HEK293 (cell line): ENCODE measurements at regions not wholly inside any gene's neighbourhood (a gene's known extent, or its start where the extent isn't known, plus 50 kb on each side); places are given as distances from the start of the nearest gene placed in this dataset.

ENCODE experiments used
- CTCF ChIA-PET: fragments of 350-600 bp; formaldehyde crosslinking; extraction: SDS; loops from one replicate; lab custom pipeline; 2021; ENCODE audit warnings: antibody characterized with exemption; lab: Yijun Ruan, JAX
- POLR2A ChIA-PET: fragments of 300-600 bp; formaldehyde crosslinking; extraction: SDS; loops from one replicate; lab custom pipeline; 2020; ENCODE audit warnings: antibody characterized with exemption, inconsistent platforms; lab: Yijun Ruan, JAX
- H3K27ac ChIP-seq: fragments of 200-500 bp; sonication (Bioruptor generic); 2 replicates; pipeline ENCODE4 v1.5.1; 2014; ENCODE audit warnings: low read depth, low read length, control low read depth, inconsistent platforms; ENCODE audit errors: extremely low read depth
- H3K36me3 ChIP-seq, 2 experiments: fragments of 200-500 bp in 1 of 2; sonication (Bioruptor generic) in 1 of 2; 1 replicate in 1 of 2; 2 replicates in 1 of 2; pipeline ENCODE4 v1.5.1; 2014 to 2017; ENCODE audit warnings: inconsistent platforms in 2 of 2, low read length in 2 of 2; ENCODE audit not compliant: control insufficient read depth in 2 of 2, insufficient read depth in 1 of 2
- H3K4me1 ChIP-seq: fragments of 200-500 bp; sonication (Bioruptor generic); 2 replicates; pipeline ENCODE4 v1.5.1; 2014; ENCODE audit warnings: mild to moderate bottlenecking, low read length, inconsistent platforms; ENCODE audit not compliant: control insufficient read depth, insufficient read depth
- H3K4me3 ChIP-seq: 2 replicates; pipeline ENCODE4 v1.5.1; 2011; ENCODE audit warnings: low read depth, mild to moderate bottlenecking, control low read depth, low read length, moderate library complexity
- H3K9me3 ChIP-seq: fragments of 200-500 bp; sonication (Bioruptor generic); 2 replicates; pipeline ENCODE4 v1.5.1; 2014; ENCODE audit warnings: low read depth, low read length, inconsistent platforms; ENCODE audit not compliant: control insufficient read depth, insufficient read depth
- FEZF1 ChIP-seq: fragments of 450-650 bp; formaldehyde crosslinking; IDR thresholded peaks from 2 replicates; pipeline ENCODE4 v1.5.1; 2016; ENCODE audit warnings: missing biosample characterization, missing genetic modification characterization
- GLIS1 ChIP-seq: fragments of 450-650 bp; formaldehyde crosslinking; IDR thresholded peaks from 2 replicates; pipeline ENCODE4 v1.5.1; 2016; ENCODE audit warnings: missing biosample characterization, missing genetic modification characterization
- KLF1 ChIP-seq: fragments of 450-650 bp; formaldehyde crosslinking; IDR thresholded peaks from 2 replicates; pipeline ENCODE4 v1.5.1; 2016; ENCODE audit warnings: missing biosample characterization, missing genetic modification characterization
- TRIM28 ChIP-seq: IDR thresholded peaks from 2 replicates; pipeline ENCODE4 v1.6.1; 2011; ENCODE audit warnings: low read length, control low read depth, borderline replicate concordance
- ZNF112 ChIP-seq: fragments of 450-650 bp; formaldehyde crosslinking; IDR thresholded peaks from 2 replicates; pipeline ENCODE4 v1.5.0; 2017; ENCODE audit warnings: missing biosample characterization, missing genetic modification characterization
- ZNF19 ChIP-seq: fragments of 450-650 bp; formaldehyde crosslinking; IDR thresholded peaks from 2 replicates; pipeline ENCODE4; 2016; ENCODE audit warnings: missing biosample characterization, missing genetic modification characterization, low read depth
- ZNF202 ChIP-seq: fragments of 450-650 bp; formaldehyde crosslinking; IDR thresholded peaks from 2 replicates; pipeline ENCODE4 v1.5.1; 2016; ENCODE audit warnings: missing biosample characterization, missing genetic modification characterization, borderline replicate concordance
- ZNF221 ChIP-seq: fragments of 450-650 bp; formaldehyde crosslinking; IDR thresholded peaks from 2 replicates; pipeline ENCODE4 v1.5.1; 2017; ENCODE audit warnings: missing biosample characterization, missing genetic modification characterization, borderline replicate concordance
- ZNF292 ChIP-seq: fragments of 450-650 bp; formaldehyde crosslinking; IDR thresholded peaks from 2 replicates; pipeline ENCODE4 v1.5.1; 2016; ENCODE audit warnings: low read depth, missing biosample characterization, missing genetic modification characterization, borderline replicate concordance
- ZNF416 ChIP-seq: fragments of 450-650 bp; formaldehyde crosslinking; IDR thresholded peaks from 2 replicates; pipeline ENCODE4 v1.5.1; 2016; ENCODE audit warnings: missing biosample characterization, missing genetic modification characterization
- ZNF433 ChIP-seq: fragments of 450-650 bp; formaldehyde crosslinking; IDR thresholded peaks from 2 replicates; pipeline ENCODE4 v1.5.1; 2016; ENCODE audit warnings: missing biosample characterization, missing genetic modification characterization, low read depth
- ZNF548 ChIP-seq: fragments of 450-650 bp; formaldehyde crosslinking; IDR thresholded peaks from 2 replicates; pipeline ENCODE4 v1.5.1; 2016; ENCODE audit warnings: missing biosample characterization, missing genetic modification characterization
- ZNF677 ChIP-seq: fragments of 450-650 bp; IDR thresholded peaks from 2 replicates; pipeline ENCODE4 v1.5.0; 2018; ENCODE audit warnings: missing biosample characterization, mild to moderate bottlenecking, missing genetic modification characterization, moderate library complexity
- TF ChIP-seq, protein P1 (sequence below): fragments of 450-650 bp; formaldehyde crosslinking; conservative IDR thresholded peaks from 2 replicates; pipeline ENCODE4 v1.5.1; 2016; ENCODE audit warnings: low read depth, missing biosample characterization, missing genetic modification characterization
- TF ChIP-seq, protein P2 (sequence below): fragments of 450-650 bp; formaldehyde crosslinking; IDR thresholded peaks from 2 replicates; pipeline ENCODE4 v1.5.1; 2016; ENCODE audit warnings: missing biosample characterization, missing genetic modification characterization
- TF ChIP-seq, protein P3 (sequence below): fragments of 450-650 bp; formaldehyde crosslinking; IDR thresholded peaks from 2 replicates; pipeline ENCODE4 v1.5.1; 2016; ENCODE audit warnings: missing biosample characterization, missing genetic modification characterization
- TF ChIP-seq, protein P4 (sequence below): fragments of 450-650 bp; formaldehyde crosslinking; IDR thresholded peaks from 2 replicates; pipeline ENCODE4 v1.5.1; 2016; ENCODE audit warnings: missing biosample characterization, missing genetic modification characterization

DNA sequence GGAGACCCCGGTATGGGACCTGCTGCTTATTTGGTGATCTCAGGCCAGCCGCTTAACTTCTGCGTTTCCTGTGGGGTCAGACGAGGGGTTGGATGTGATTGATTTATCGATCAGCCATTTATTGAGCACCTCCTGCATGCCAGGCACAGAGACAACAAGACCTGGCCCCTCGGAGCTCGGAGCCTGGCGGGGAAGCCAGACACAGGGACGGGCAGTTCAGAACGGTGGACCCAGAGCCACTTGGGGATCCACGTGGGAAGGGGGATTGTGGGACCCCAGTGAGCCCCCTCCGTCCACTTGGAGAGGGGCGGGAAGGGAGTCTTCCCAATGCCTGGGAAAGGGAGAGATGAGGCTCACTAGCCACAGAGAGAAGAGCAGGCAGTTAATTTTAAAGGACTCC, 84.7 kb upstream of the CIBAR2 start (continued):
- no peak for TF ChIP-seq ZNF19 (tag by site-specific recombination)

DNA sequence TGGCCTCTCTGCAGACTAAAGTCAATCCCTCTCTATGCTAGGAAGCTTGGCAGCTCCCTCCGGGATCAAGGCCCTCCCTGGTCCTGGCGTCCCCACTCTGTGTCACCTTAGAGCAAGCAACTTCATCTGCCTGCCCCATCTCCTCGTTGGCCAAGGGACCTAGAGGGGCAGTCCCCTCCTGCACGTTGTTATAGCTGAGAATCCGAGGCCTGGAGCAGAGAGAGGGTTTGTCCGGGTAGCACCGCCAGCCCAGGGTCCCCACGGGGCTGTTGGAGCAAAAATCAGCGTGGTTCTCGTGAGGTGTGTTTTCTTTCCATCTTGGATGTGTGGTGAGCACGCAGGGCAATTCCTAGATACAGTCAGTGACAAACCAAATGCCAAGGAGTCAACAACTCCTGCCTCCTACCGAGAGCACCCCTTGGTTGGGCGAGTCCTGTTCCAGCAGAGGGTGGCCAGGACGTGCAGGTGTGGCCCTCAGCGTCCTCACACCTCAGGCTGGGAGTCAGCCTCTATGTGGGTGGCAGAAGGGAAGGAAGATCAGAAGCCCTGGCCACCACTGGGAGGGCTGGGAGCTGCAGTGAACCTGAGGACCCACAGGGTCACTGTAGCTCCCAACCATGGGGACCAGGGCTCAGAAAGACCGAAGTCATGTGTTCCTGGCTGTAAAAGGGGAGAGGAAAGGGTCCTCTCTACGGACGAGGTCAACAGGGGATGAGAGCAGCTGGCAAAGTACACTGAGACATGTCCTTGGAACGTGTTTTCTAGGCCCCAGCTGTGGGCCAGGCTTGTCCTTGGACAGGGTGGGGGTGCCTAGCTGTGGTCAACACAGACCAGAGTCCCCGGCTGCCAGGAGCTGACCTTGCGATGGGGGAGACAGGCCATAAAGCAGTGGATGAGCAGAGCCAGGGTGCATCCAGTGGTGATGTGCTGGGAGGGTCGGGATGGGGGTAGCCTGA, 85.6 kb upstream of the CIBAR2 start:
- Histone ChIP-seq H3K9me3 (no peaks in the 10 kb centered on the region), H3K4me3 (no peak overlapping the region), H3K27ac (no peak overlapping the region), H3K36me3 (peaks cover 0 to 5% of the 10 kb centered on the region in 2 experiments; a peak in 1 of 3 replicates), H3K4me1 (no peaks in the 10 kb centered on the region)
- TF ChIP-seq, protein P1, sequence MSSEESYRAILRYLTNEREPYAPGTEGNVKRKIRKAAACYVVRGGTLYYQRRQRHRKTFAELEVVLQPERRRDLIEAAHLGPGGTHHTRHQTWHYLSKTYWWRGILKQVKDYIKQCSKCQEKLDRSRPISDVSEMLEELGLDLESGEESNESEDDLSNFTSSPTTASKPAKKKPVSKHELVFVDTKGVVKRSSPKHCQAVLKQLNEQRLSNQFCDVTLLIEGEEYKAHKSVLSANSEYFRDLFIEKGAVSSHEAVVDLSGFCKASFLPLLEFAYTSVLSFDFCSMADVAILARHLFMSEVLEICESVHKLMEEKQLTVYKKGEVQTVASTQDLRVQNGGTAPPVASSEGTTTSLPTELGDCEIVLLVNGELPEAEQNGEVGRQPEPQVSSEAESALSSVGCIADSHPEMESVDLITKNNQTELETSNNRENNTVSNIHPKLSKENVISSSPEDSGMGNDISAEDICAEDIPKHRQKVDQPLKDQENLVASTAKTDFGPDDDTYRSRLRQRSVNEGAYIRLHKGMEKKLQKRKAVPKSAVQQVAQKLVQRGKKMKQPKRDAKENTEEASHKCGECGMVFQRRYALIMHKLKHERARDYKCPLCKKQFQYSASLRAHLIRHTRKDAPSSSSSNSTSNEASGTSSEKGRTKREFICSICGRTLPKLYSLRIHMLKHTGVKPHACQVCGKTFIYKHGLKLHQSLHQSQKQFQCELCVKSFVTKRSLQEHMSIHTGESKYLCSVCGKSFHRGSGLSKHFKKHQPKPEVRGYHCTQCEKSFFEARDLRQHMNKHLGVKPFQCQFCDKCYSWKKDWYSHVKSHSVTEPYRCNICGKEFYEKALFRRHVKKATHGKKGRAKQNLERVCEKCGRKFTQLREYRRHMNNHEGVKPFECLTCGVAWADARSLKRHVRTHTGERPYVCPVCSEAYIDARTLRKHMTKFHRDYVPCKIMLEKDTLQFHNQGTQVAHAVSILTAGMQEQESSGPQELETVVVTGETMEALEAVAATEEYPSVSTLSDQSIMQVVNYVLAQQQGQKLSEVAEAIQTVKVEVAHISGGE, result no peak
- peak; percentile 88; the same call in 1 of the 2 replicates for TF ChIP-seq TRIM28
- TF ChIP-seq FEZF1, result no peak
- peak; percentile 15; the same call in 1 of the 2 replicates for TF ChIP-seq GLIS1 (tag by site-specific recombination)
- TF ChIP-seq, protein P2, sequence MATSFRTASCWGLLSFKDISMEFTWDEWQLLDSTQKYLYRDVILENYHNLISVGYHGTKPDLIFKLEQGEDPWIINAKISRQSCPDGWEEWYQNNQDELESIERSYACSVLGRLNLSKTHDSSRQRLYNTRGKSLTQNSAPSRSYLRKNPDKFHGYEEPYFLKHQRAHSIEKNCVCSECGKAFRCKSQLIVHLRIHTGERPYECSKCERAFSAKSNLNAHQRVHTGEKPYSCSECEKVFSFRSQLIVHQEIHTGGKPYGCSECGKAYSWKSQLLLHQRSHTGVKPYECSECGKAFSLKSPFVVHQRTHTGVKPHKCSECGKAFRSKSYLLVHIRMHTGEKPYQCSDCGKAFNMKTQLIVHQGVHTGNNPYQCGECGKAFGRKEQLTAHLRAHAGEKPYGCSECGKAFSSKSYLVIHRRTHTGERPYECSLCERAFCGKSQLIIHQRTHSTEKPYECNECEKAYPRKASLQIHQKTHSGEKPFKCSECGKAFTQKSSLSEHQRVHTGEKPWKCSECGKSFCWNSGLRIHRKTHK (tag by site-specific recombination), result no peak
- TF ChIP-seq, protein P3, sequence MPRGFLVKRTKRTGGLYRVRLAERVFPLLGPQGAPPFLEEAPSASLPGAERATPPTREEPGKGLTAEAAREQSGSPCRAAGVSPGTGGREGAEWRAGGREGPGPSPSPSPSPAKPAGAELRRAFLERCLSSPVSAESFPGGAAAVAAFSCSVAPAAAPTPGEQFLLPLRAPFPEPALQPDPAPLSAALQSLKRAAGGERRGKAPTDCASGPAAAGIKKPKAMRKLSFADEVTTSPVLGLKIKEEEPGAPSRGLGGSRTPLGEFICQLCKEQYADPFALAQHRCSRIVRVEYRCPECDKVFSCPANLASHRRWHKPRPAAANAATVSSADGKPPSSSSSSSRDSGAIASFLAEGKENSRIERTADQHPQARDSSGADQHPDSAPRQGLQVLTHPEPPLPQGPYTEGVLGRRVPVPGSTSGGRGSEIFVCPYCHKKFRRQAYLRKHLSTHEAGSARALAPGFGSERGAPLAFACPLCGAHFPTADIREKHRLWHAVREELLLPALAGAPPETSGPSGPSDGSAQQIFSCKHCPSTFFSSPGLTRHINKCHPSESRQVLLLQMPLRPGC (tag by site-specific recombination), result no peak
- ChIA-PET CTCF (interaction anchor here (0.6 to 1.4 kb wide), 2 partner anchors 83 to 130 kb away, joined by 3 to 4 read pairs; no protein-coding TSS in a partner anchor), POLR2A (no interaction called here)

DNA sequence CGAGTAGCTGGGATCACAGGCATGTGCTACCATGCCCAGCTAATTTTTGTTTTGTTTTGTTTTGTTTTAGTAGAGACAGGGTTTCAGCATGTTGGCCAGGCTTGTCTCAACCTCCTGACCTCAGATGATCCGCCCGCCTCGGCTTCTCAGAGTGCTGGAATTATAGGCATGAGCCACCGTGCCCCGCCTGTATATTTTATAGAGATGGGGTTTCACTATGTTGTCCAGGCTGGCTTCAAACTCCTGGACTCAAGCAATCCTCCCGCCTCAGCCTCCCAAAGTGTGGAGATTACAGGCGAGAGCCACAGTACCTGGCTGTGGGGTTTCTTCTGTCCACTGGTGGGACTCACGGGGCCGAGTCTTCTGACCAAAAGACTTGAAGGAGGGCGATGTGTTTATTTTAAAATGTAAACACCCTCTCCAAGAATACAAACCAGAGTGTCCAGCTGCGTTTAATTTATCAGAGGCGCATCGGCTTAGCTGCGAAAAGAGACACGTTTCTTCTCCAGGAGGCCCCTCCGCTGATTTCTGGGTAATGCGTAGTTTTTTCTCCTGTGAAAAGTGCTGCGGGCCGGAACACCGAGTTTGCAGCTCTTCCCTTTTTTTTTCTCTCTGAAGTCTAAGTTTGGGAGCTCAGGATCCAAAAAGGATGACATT, 86.9 kb upstream of the CIBAR2 start:
- Histone ChIP-seq H3K4me1 (no peaks in the 10 kb centered on the region), H3K27ac (no peak overlapping the region), H3K36me3 (peaks cover 0 to 5% of the 10 kb centered on the region in 2 experiments; a peak in 1 of 3 replicates), H3K4me3 (no peak overlapping the region), H3K9me3 (no peaks in the 10 kb centered on the region)
- CTCF ChIA-PET, result interaction anchor here (0.6 kb wide), 1 partner anchor 1822 kb away, joined by 3 read pairs; no protein-coding TSS in a partner anchor
- TF ChIP-seq KLF1 (tag by site-specific recombination) (peak; percentile 30; the same call in 1 of the 2 replicates), ZNF221 (tag by site-specific recombination) (no peak)
- POLR2A ChIA-PET, result no interaction called here

DNA sequence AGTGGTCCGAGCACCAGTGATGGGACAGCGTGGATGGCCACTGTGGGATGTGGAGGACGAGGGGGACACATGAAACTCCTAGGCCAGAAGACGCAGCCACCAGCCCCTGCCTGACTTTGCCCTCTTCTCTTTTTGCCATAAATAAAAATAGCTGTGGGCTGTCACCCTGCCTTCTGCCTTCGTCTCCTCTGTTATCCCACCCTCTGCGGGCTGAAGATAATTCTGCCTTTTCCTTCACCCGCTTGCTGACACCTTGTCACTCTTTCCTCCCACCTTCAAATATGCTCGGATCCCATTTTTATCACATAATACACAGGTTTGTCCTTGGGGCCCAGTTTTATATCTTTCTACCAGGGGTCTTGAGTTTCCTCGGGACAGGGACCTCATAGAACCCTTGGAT, 87.6 kb upstream of the CIBAR2 start:
- no peaks in the 10 kb centered on the region for H3K4me1 ChIP-seq
- ChIA-PET CTCF (interaction anchor here (0.6 kb wide), 1 partner anchor 1822 kb away, joined by 3 read pairs; no protein-coding TSS in a partner anchor), POLR2A (no interaction called here)
- TF ChIP-seq, protein P4, sequence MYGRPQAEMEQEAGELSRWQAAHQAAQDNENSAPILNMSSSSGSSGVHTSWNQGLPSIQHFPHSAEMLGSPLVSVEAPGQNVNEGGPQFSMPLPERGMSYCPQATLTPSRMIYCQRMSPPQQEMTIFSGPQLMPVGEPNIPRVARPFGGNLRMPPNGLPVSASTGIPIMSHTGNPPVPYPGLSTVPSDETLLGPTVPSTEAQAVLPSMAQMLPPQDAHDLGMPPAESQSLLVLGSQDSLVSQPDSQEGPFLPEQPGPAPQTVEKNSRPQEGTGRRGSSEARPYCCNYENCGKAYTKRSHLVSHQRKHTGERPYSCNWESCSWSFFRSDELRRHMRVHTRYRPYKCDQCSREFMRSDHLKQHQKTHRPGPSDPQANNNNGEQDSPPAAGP, result no peak
- TF ChIP-seq ZNF677 (tag by site-specific recombination) (no peak), ZNF416 (tag by site-specific recombination) (no peak), ZNF548 (tag by site-specific recombination) (no peak), ZNF292 (no peak), ZNF202 (tag by site-specific recombination) (no peak), ZNF19 (tag by site-specific recombination) (no peak), ZNF433 (no peak), ZNF112 (no peak)

More for the DNA sequence above, 87.6 kb upstream of the CIBAR2 start:
- Histone ChIP-seq H3K4me3 (no peak overlapping the region), H3K36me3 (peaks cover 0 to 5% of the 10 kb centered on the region in 2 experiments; a peak in 1 of 3 replicates), H3K9me3 (no peaks in the 10 kb centered on the region), H3K27ac (no peak overlapping the region)
